GM13976 (cell line): ENCODE measurements at regions not wholly inside any gene's neighbourhood (a gene's known extent, or its start where the extent isn't known, plus 50 kb on each side); places are given as distances from the start of the nearest gene placed in this dataset.

Experiments used
- DNase-seq: peaks from one replicate; pipeline ENCODE4 v3.0.0; 2012; ENCODE audit warnings: low spot score
- in situ Hi-C: fragments of 300-500 bp; cut with MboI; formaldehyde crosslinking; loops from one replicate; pipeline ENCODE4 v1.12.0; 2022; ENCODE audit warnings: low sequenced_read_pairs, mixed read lengths, inconsistent platforms; ENCODE audit not compliant: unreplicated experiment
- TF ChIP-seq, protein P1 (sequence below): IDR thresholded peaks from 2 replicates; pipeline ENCODE4 v1.5.1; 2012; ENCODE audit warnings: borderline replicate concordance, mild to moderate bottlenecking; ENCODE audit not compliant: insufficient read depth; ENCODE audit errors: extremely low read depth, missing control alignments, control extremely low read depth

- DNase-seq, result no peak
- in situ Hi-C loops, result loop anchor here (25.0 kb wide), 1 partner anchor 796 kb away; no protein-coding TSS in a partner anchor
- TF ChIP-seq, protein P1, sequence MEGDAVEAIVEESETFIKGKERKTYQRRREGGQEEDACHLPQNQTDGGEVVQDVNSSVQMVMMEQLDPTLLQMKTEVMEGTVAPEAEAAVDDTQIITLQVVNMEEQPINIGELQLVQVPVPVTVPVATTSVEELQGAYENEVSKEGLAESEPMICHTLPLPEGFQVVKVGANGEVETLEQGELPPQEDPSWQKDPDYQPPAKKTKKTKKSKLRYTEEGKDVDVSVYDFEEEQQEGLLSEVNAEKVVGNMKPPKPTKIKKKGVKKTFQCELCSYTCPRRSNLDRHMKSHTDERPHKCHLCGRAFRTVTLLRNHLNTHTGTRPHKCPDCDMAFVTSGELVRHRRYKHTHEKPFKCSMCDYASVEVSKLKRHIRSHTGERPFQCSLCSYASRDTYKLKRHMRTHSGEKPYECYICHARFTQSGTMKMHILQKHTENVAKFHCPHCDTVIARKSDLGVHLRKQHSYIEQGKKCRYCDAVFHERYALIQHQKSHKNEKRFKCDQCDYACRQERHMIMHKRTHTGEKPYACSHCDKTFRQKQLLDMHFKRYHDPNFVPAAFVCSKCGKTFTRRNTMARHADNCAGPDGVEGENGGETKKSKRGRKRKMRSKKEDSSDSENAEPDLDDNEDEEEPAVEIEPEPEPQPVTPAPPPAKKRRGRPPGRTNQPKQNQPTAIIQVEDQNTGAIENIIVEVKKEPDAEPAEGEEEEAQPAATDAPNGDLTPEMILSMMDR, result no peak
Measured at GRCh38 chr15:47983533-47983932, 137.3 kb upstream of the SLC24A5 start.

- TF ChIP-seq, protein P1, result no peak
- in situ Hi-C loops, result loop anchor here (25.0 kb wide), 1 partner anchor 798 kb away; no protein-coding TSS in a partner anchor
- DNase-seq, result no peak
Measured at GRCh38 chr15:47985568-47985967, 135.2 kb upstream of the SLC24A5 start.

GRCh38 chr15:47987461-47987860, 133.3 kb upstream of the SLC24A5 start:
- TF ChIP-seq, protein P1, result no peak
- no peak for DNase-seq
- in situ Hi-C loops, result loop anchor here (25.0 kb wide), 1 partner anchor 800 kb away; no protein-coding TSS in a partner anchor

- peak; percentile 37 for DNase-seq
- TF ChIP-seq, protein P1, result peak; percentile 36
- in situ Hi-C loops, result loop anchor here (25.0 kb wide), 1 partner anchor 801 kb away; no protein-coding TSS in a partner anchor
Measured at GRCh38 chr15:47987908-47988532, 132.8 kb upstream of the SLC24A5 start.

DNA sequence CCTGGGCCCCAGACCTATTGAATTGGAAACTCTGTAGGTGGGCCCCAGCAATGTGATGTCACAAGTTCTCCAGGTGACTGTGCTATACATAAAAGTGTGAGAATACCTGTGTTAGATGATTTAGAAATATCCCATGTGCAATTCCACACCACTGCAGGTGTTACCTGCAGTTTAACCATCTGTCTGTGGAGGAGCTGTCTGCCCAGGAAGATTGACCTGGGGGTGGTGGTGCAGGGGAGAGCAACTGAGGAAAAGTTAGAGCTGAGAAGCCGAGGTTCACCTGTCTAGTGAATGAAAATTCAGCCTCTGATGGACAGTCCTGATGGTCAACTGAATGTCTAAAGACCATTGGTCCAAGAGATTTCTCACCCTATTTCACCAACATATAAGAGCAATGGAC, 132.2 kb upstream of the SLC24A5 start:
- no peak for DNase-seq
- in situ Hi-C loops, result loop anchor here (25.0 kb wide), 1 partner anchor 801 kb away; no protein-coding TSS in a partner anchor
- TF ChIP-seq, protein P1, result no peak

DNA sequence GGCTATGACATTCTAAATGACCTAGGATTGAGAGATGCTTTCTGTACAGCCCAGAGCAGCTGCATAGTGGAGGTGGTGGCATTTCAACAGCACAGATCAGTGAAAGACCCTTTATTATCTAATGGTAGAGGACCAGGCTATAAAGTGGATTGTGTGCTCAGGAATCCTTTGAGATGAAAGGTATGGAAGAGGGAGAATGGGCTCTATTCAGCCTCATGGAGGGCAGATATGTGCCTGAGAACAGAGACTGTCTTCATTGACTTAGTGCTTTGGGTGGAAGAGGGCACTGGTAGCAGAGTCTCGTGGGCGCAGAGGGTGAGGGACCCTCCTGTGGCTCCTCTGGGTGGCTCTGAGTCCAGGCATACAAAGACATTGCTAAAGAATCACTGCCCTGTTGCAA, 130.0 kb upstream of the SLC24A5 start:
- in situ Hi-C loops, result loop anchor here (25.0 kb wide), 1 partner anchor 804 kb away; no protein-coding TSS in a partner anchor
- DNase-seq, result no peak
- TF ChIP-seq, protein P1, result no peak

GRCh38 chr15:47991357-47991756, 129.4 kb upstream of the SLC24A5 start:
- in situ Hi-C loops, result loop anchor here (25.0 kb wide), 1 partner anchor 804 kb away; no protein-coding TSS in a partner anchor
- DNase-seq, result no peak
- TF ChIP-seq, protein P1, result no peak
